ENCODE measurements at regions not wholly inside any gene's neighbourhood (a gene's known extent, or its start where the extent isn't known, plus 50 kb on each side); places are given as distances from the start of the nearest gene placed in this dataset.
A peak's percentile ranks its signal among the peaks of the same experiment; 100 is the strongest.

DNA sequence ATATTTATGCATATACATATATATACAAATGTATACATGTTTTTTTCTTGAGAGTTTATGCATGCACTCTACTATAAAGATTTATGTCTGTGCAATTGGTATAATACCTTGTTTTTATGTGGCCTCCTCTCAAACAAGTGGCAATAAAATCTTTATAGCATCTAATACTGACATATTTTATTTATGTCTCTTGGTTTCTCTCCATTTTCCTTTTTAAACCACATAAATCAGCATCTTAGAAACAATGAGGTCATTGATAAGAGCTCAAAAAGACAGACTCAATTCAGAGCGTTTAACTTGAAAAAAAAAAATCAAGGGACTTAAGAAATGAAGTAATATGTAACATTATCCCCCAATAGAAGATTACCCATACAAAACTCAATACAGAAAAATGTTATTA lies 1442.2 kb upstream of the ALCAM start:
- 52 to 71% (median 60%) methylated on average over 1 of the region's 1 CpG for WGBS, 4 donors
- no peaks in the 10 kb centered on the region for H3K36me3 ChIP-seq
- DNase-seq (no peak), ATAC-seq (no peak)
- TF ChIP-seq, protein P1, sequence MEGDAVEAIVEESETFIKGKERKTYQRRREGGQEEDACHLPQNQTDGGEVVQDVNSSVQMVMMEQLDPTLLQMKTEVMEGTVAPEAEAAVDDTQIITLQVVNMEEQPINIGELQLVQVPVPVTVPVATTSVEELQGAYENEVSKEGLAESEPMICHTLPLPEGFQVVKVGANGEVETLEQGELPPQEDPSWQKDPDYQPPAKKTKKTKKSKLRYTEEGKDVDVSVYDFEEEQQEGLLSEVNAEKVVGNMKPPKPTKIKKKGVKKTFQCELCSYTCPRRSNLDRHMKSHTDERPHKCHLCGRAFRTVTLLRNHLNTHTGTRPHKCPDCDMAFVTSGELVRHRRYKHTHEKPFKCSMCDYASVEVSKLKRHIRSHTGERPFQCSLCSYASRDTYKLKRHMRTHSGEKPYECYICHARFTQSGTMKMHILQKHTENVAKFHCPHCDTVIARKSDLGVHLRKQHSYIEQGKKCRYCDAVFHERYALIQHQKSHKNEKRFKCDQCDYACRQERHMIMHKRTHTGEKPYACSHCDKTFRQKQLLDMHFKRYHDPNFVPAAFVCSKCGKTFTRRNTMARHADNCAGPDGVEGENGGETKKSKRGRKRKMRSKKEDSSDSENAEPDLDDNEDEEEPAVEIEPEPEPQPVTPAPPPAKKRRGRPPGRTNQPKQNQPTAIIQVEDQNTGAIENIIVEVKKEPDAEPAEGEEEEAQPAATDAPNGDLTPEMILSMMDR (IDR thresholded peaks at IDR 0.05) = no peak
- TF ChIP-seq POLR2A (IDR thresholded peaks at IDR 0.05) = no peak
- H3K4me1 ChIP-seq = no peaks in the 10 kb centered on the region
- intact Hi-C loops (cut with DNase I) = no loop called here
- no peak overlapping the region for H3K4me3 ChIP-seq
- H3K9me3 ChIP-seq = peaks cover 0 to 2% (median 0%) of the 10 kb centered on the region in 12 donors
- H3K27me3 ChIP-seq = no peaks in the 10 kb centered on the region
- H3K27ac ChIP-seq = no peak overlapping the region

DNA sequence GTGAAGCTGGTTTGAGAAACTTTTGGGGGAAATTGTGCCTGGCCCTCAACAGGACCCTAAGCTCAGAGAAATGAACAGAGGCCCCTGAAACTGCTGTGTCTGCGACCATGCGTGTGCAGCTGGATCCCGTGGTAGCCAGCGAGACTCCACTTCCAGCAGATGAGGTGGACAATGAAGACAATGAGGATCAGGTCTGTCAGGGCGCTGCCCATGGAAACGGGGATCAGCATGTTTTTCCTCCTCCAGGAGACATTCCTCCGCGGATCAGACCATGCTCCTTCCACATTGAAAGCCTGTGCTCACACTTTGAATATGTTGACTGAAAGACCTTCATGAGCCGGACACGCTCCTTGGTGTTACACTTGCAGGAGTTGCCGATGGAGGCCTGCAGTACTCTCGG lies 1439.8 kb upstream of the ALCAM start:
- Histone ChIP-seq H3K27ac (no peak overlapping the region), H3K9me3 (peaks cover 0 to 17% (median 2%) of the 10 kb centered on the region in 12 donors), H3K27me3 (no peaks in the 10 kb centered on the region), H3K36me3 (no peaks in the 10 kb centered on the region), H3K4me1 (no peaks in the 10 kb centered on the region), H3K4me3 (no peak overlapping the region)
- TF ChIP-seq, protein P1 (IDR thresholded peaks at IDR 0.05) = no peak
- no peak for TF ChIP-seq POLR2A (IDR thresholded peaks at IDR 0.05)
- intact Hi-C loops (cut with DNase I) = no loop called here
- WGBS, 4 donors = 89 to 90% (median 89%) methylated on average over 12 of the region's 12 CpGs
- peak in 1 of 5 donors; percentile 16 for DNase-seq
- ATAC-seq = no peak

DNA sequence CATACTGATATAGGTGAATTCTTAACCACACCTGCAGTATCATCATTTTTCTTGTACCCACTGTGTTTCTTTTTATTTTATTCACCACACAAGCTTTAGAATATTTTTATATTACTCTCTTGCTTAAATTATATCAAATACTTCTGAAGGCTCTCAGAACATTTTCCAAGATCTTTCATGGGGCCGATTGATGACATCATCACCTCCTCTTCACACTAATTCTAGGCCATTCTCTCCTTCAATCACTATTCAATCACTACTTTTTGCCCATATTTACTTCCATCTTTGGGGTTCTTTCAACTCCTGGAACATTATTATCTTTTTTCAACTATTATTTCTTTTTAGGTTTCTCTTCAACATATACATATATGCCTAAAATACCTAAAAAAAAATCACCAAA lies 1438.8 kb upstream of the ALCAM start:
- no peak overlapping the region for H3K27ac ChIP-seq
- no peaks in the 10 kb centered on the region for H3K27me3 ChIP-seq
- no peak for TF ChIP-seq POLR2A (IDR thresholded peaks at IDR 0.05)
- TF ChIP-seq, protein P1 (IDR thresholded peaks at IDR 0.05) = no peak
- intact Hi-C loops (cut with DNase I) = no loop called here
- no peak overlapping the region for H3K4me3 ChIP-seq
- peaks cover 0 to 21% (median 2%) of the 10 kb centered on the region in 12 donors for H3K9me3 ChIP-seq
- H3K36me3 ChIP-seq = no peaks in the 10 kb centered on the region
- 76 to 84% (median 82%) methylated on average over 1 of the region's 1 CpG for WGBS, 4 donors
- H3K4me1 ChIP-seq = no peaks in the 10 kb centered on the region
- DNase-seq (no peak), ATAC-seq (no peak)

DNA sequence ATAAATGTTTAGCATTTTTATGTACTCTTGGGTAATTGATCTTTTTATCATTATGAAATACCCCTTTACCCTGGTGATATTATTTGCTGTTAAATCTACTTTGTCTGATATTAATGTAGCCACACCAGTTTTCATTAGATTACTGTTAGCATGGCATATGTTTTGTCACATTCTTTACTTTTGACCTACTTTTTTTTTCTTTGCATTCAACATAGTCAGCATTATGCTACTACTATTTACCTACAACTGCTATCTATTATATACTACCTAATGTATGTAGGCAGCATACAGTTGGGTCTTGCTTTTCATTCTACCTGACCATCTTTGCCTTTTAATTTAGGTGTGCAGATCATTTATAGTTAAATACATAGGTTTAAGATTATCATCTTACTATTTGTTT lies 1429.6 kb upstream of the ALCAM start:
- TF ChIP-seq POLR2A (IDR thresholded peaks at IDR 0.05) = no peak
- TF ChIP-seq, protein P1 (IDR thresholded peaks at IDR 0.05) = no peak
- DNase-seq = no peak
- no peak for ATAC-seq
- H3K9me3 ChIP-seq = peaks cover 0 to 10% (median 0%) of the 10 kb centered on the region in 12 donors
- no peak overlapping the region for H3K27ac ChIP-seq
- no peaks in the 10 kb centered on the region for H3K27me3 ChIP-seq
- H3K4me3 ChIP-seq = no peak overlapping the region
- intact Hi-C loops (cut with DNase I) = no loop called here
- no peaks in the 10 kb centered on the region for H3K36me3 ChIP-seq
- no peaks in the 10 kb centered on the region for H3K4me1 ChIP-seq
